IPS-20b (cell line): ENCODE measurements at regions not wholly inside any gene's neighbourhood (a gene's known extent, or its start where the extent isn't known, plus 50 kb on each side); places are given as distances from the start of the nearest gene placed in this dataset.

Experiments used
- H3K27ac ChIP-seq: one replicate; pipeline ENCODE4 v1.5.1; 2013; ENCODE audit warnings: low read length
- H3K27me3 ChIP-seq: 2 replicates; pipeline ENCODE4 v1.6.1; 2013; ENCODE audit warnings: mild to moderate bottlenecking, low read length, inconsistent platforms; ENCODE audit not compliant: insufficient read depth
- H3K36me3 ChIP-seq: 2 replicates; pipeline ENCODE4 v1.6.1; 2013; ENCODE audit warnings: low read depth, mild to moderate bottlenecking, inconsistent platforms, low read length, moderate library complexity; ENCODE audit not compliant: insufficient read depth
- H3K4me1 ChIP-seq: 2 replicates; pipeline ENCODE4 v1.6.1; 2013; ENCODE audit warnings: mild to moderate bottlenecking, control low read depth, inconsistent platforms, low read length, moderate library complexity; ENCODE audit not compliant: insufficient read depth
- H3K4me3 ChIP-seq: 2 replicates; pipeline ENCODE4 v1.5.1; 2013; ENCODE audit warnings: mild to moderate bottlenecking, low read length, inconsistent platforms
- H3K9ac ChIP-seq: 2 replicates; pipeline ENCODE4 v1.6.1; 2013; ENCODE audit warnings: low read depth, mild to moderate bottlenecking, inconsistent platforms, low read length, moderate library complexity
- H3K9me3 ChIP-seq: 2 replicates; pipeline ENCODE4 v1.6.1; 2013; ENCODE audit warnings: mild to moderate bottlenecking, low read depth, low read length, inconsistent platforms; ENCODE audit not compliant: insufficient read depth

DNA sequence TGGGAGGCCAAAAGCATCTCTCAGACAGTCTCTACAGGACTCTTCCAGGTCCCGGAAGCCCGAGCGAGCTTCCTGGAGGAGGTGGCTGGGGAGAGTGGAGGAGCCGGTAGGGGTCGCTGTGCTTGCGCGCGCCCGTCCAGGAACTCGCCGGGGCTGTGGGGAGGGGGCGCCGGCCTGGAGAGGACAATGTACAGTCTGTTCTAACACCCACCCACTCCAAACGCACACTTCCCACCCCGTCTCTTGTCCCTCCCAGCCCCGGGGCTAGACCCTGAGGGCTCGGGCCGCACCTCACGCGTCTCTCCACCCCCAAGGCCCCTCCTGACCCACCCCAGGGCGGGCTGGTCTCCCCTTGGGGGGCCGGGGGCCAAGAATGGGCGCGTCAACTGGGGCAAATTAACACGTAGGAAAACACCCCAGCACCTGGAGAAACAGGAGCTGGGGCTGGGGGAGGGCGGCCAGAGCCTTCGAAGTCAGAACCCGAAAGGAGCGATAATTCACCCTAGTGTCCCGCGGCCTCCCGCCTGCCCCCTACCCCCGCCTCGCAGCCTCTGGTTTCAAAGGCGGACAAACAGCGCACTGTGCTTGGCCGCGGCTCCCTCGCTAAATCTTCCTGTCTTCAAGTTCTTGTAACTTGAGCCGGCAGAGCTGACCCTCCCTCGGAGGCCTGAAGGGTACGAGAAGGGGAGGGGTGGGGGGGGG lies 103.2 kb upstream of the FOXP4 start:
- H3K4me3 ChIP-seq, result peak overlapping the region; percentile 75; the same call in 1 of the 2 replicates
- H3K27me3 ChIP-seq, result peaks cover 64% of the 10 kb centered on the region
- no peaks in the 10 kb centered on the region for H3K36me3 ChIP-seq

DNA sequence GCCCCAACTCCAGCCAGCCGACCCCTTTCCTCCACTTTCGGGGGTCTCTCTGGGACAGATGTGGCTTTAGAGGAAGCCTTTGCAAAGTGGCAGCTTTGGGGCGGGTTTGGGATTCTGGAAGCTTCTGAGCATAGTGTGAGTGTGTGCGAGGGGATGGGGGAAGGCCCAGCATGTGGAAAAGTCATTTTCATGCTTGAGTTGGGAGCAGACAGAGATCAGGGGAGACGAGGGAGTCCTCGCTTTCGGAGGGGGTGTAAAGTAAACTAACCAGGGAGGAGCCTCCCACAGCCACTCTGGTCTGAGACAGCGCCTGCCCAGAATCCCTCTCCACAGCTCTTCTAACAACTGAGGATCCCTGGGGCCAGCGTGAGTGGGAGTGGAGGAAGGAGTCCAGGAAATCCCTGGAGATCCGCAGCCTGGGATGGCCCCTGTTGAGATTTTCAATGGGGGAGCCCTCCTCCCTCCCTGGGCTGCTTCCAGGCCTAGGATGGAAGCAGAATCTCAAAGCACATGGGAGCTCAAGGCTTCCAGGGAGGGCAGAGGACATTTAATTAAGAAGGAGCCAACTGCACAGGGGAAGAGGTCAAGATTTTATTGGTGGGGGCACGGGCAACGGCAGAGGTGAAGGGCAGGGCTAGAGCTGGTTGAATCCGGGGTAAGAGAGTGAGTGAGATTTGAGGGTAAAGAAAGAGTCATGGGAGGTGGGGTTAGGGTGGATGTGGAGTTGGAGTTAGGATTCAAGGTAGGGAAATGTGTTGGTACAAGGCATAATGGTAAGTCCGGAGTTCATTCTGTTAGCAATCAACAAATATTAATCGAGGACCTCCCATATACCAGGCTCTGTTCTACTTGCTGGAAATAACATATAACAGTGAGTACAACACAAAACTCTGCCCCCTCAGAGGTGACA lies 102.3 kb upstream of the FOXP4 start:
- no peak overlapping the region for H3K27ac ChIP-seq
- peak overlapping the region; percentile 36; the same call in 1 of the 2 replicates for H3K4me3 ChIP-seq
- H3K9ac ChIP-seq, result peak overlapping the region; percentile 44; the same call in 1 of the 2 replicates

More for the DNA sequence above, 103.2 kb upstream of the FOXP4 start:
- Histone ChIP-seq H3K9me3 (no peaks in the 10 kb centered on the region), H3K27ac (peak overlapping the region; percentile 57), H3K9ac (peak overlapping the region; percentile 83; the same call in 1 of the 2 replicates), H3K4me1 (peaks cover 15% of the 10 kb centered on the region; the same call in 1 of the 2 replicates)

DNA sequence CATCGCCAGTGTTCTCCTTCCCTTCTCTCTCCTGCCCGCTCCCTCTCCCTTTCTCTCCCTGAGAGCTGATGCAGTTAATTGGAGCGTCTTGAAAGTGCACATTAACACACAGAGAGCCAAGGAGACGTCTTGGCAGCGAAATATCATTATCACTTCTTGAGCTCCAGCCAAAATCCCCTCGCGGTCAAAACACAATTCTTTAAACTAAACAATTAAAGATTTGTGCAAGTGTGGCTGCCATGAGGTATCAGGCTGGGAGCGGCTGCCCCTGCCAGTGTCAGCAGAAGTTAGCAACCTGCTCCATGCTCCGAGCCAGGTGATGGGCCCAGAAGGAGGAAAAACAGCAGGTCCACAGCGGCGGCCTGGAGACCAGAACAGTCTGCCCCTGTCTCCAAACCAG lies 100.9 kb upstream of the FOXP4 start:
- H3K27me3 ChIP-seq, result peaks cover 51% of the 10 kb centered on the region
- no peak overlapping the region for H3K27ac ChIP-seq
- no peak overlapping the region for H3K4me3 ChIP-seq
- H3K9ac ChIP-seq, result no peak overlapping the region
- peaks cover 15% of the 10 kb centered on the region; the same call in 1 of the 2 replicates for H3K4me1 ChIP-seq
- no peaks in the 10 kb centered on the region for H3K9me3 ChIP-seq
- H3K36me3 ChIP-seq, result no peaks in the 10 kb centered on the region

More for the DNA sequence above, 102.3 kb upstream of the FOXP4 start:
- no peaks in the 10 kb centered on the region for H3K9me3 ChIP-seq
- H3K4me1 ChIP-seq, result peaks cover 15% of the 10 kb centered on the region; the same call in 1 of the 2 replicates
- peaks cover 56% of the 10 kb centered on the region for H3K27me3 ChIP-seq
- no peaks in the 10 kb centered on the region for H3K36me3 ChIP-seq

GRCh38 chr6:41446132-41446531 lies 100.0 kb upstream of the FOXP4 start:
- Histone ChIP-seq H3K36me3 (no peaks in the 10 kb centered on the region), H3K9me3 (no peaks in the 10 kb centered on the region), H3K4me3 (no peak overlapping the region), H3K27me3 (peaks cover 47% of the 10 kb centered on the region), H3K4me1 (peaks cover 15% of the 10 kb centered on the region; the same call in 1 of the 2 replicates), H3K9ac (no peak overlapping the region), H3K27ac (no peak overlapping the region)

DNA sequence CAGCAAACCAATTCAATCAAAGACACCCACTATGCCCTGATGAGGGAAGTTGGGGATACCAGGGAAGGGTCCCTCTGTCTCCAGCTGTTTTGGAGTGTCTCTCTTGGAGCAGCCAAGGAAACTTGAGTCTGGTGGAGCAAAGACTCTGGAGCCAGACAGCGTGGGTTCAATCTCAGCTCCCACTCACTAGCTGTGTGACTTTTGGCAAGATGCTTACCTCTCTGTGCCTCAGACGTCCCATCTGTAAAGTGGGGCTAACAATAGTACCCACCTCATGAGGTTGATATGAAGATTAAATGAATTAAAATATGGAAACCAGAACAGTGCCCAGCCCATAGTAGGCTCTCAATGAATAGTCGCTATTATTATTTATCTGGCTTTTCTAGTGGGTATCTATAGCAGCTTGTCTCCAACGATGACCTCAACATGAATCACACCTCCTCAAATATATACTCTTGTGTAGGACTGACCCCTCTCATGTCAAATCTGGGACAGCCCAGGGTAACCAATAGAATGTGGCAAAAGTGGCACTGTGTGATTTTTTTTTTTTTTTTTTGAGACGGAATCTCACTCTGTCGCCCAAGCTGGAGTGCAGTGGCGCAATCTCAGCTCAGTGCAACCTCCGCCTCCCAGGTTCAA lies 99.2 kb upstream of the FOXP4 start:
- no peak overlapping the region for H3K4me3 ChIP-seq
- no peaks in the 10 kb centered on the region for H3K9me3 ChIP-seq
- H3K36me3 ChIP-seq, result no peaks in the 10 kb centered on the region
- H3K27ac ChIP-seq, result no peak overlapping the region
- H3K27me3 ChIP-seq, result peaks cover 44% of the 10 kb centered on the region
- peaks cover 13% of the 10 kb centered on the region; the same call in 1 of the 2 replicates for H3K4me1 ChIP-seq
- H3K9ac ChIP-seq, result no peak overlapping the region

DNA sequence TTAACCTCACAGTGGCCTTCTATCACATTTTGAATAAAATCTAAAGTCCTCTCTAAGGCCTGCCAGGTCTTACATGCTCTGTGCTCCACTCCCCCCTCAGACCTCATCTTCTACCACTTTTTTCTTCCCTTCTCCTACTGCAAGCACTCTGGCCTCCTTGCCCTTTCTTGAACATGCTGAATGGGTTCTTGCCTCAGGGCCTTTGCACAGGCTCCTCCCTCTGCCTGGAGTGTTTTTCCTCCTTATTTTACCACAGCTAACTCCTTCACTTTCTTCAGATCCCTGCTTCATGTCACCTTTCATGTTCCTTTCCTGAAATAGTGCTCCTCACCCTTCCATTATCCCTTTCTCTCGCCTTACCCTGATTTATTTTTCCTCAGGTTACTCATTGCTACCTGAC lies 97.9 kb upstream of the FOXP4 start:
- Histone ChIP-seq H3K27ac (no peak overlapping the region), H3K36me3 (no peaks in the 10 kb centered on the region), H3K27me3 (peaks cover 41% of the 10 kb centered on the region), H3K4me1 (peaks cover 9% of the 10 kb centered on the region; the same call in 1 of the 2 replicates), H3K9me3 (no peaks in the 10 kb centered on the region), H3K4me3 (no peak overlapping the region), H3K9ac (no peak overlapping the region)

DNA sequence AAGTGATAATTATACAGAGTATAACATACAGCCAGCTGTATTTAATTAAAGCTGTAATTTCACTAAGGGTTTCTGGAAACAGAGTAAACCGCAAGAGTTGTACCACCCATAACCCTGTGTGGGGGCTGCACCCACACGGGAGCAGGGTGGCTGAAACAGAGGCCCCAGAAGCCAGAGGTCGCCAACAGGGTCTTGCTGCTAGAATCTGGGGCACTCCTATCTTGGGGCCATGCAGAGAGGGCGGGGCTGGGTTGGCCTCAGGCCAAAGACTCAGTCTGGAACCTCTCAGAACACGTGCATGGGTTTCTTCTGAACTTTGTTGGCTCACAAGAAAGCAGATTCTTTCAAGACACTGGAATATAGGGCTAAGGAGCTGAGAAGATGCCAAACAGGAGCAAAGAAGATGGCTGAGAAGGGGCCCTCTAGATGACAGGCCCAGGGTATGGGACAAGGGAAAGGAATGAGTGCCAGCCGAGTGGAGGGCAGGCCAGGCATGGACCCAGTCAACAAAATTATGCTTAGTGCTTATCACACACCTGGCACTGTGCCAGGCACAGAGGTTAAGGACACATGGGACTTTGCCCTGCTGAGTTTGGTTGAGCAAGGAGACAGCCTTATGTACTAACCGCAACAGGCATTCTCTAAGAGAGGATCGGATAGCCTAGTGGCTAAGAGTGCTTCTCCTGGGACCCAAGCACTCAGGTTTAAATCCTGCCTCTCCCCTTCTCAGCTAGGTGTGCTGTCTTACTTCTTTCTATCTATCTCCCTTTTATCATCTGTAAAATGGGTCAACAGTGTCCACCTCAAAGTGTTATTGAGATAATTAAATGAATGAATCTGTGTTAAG lies 96.6 kb upstream of the FOXP4 start:
- H3K9ac ChIP-seq, result no peak overlapping the region
- H3K4me1 ChIP-seq, result no peaks in the 10 kb centered on the region
- no peaks in the 10 kb centered on the region for H3K9me3 ChIP-seq
- H3K36me3 ChIP-seq, result no peaks in the 10 kb centered on the region
- no peak overlapping the region for H3K27ac ChIP-seq
- no peak overlapping the region for H3K4me3 ChIP-seq
- H3K27me3 ChIP-seq, result peaks cover 33% of the 10 kb centered on the region

DNA sequence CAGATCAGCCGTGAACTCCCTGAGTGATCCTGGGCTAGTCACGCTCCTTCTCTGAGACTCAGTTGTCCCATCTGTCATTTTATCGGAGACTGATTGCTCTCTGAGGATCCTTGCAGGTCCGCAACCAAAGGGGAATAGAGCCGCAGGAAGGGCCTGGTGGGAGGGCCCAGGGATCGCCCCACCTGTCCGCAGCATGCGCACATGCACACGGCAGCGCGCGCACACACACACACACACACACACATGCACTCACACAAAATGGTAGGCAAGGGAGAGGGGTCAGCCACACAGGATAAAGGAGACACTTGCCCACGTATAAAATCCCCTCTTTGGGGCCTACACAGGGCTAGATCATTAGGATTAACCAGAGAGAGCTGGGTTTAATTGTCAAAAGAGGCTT lies 95.6 kb upstream of the FOXP4 start:
- Histone ChIP-seq H3K9ac (no peak overlapping the region), H3K4me3 (no peak overlapping the region), H3K9me3 (no peaks in the 10 kb centered on the region), H3K36me3 (no peaks in the 10 kb centered on the region), H3K4me1 (peaks cover 2% of the 10 kb centered on the region; the same call in 1 of the 2 replicates), H3K27me3 (peaks cover 33% of the 10 kb centered on the region), H3K27ac (no peak overlapping the region)

- Histone ChIP-seq H3K4me1 (peaks cover 7% of the 10 kb centered on the region; the same call in 1 of the 2 replicates), H3K9me3 (no peaks in the 10 kb centered on the region), H3K4me3 (no peak overlapping the region), H3K27ac (no peak overlapping the region), H3K36me3 (no peaks in the 10 kb centered on the region), H3K27me3 (peaks cover 33% of the 10 kb centered on the region), H3K9ac (no peak overlapping the region)
These were observed 95.1 kb upstream of the FOXP4 start for GRCh38 chr6:41451039-41451438.

GRCh38 chr6:41451515-41452163 lies 94.5 kb upstream of the FOXP4 start:
- Histone ChIP-seq H3K4me3 (no peak overlapping the region), H3K36me3 (no peaks in the 10 kb centered on the region)

More at GRCh38 chr6:41451515-41452163, 94.5 kb upstream of the FOXP4 start:
- Histone ChIP-seq H3K9me3 (no peaks in the 10 kb centered on the region), H3K27ac (no peak overlapping the region), H3K27me3 (peaks cover 32% of the 10 kb centered on the region), H3K4me1 (peaks cover 8% of the 10 kb centered on the region; the same call in 1 of the 2 replicates), H3K9ac (no peak overlapping the region)
